Activated CD4-positive, alpha-beta T cell treated with anti-CD3 and anti-CD28 coated beads, Interleukin-2, amount 50 U/mL, for 4 hours (primary cell): ENCODE measurements at regions not wholly inside any gene's neighbourhood (a gene's known extent, or its start where the extent isn't known, plus 50 kb on each side); places are given as distances from the start of the nearest gene placed in this dataset.
"Not testable (repeated sequence)": the region's sequence is repeated elsewhere in the genome, so short reads cannot be mapped to it uniquely, and the experiment has no call there.

Source experiments
- DNase-seq, 2 experiments: peaks; one replicate each; pipeline ENCODE4 v3.0.0-alpha.2; 2020

DNA sequence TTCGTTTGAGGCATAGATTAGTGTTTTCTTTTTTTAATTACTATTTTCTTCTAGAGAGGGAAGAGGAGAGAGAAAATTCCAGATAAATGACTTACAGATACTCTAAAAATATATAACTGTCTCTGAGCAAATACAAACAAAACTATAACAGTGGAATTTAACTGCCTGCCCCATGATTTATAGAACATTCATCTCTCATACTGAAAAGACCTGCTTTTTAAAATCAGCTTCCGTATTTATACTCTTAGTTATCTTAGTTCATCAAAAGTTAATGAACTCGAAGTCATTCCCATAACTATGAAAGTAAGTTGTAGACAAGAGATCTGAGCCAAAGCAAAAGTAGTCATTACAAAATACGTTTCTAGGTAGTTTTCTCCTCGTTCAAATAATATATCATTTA, 123.8 kb upstream of the DMRT1 start:
- no peak for DNase-seq

DNA sequence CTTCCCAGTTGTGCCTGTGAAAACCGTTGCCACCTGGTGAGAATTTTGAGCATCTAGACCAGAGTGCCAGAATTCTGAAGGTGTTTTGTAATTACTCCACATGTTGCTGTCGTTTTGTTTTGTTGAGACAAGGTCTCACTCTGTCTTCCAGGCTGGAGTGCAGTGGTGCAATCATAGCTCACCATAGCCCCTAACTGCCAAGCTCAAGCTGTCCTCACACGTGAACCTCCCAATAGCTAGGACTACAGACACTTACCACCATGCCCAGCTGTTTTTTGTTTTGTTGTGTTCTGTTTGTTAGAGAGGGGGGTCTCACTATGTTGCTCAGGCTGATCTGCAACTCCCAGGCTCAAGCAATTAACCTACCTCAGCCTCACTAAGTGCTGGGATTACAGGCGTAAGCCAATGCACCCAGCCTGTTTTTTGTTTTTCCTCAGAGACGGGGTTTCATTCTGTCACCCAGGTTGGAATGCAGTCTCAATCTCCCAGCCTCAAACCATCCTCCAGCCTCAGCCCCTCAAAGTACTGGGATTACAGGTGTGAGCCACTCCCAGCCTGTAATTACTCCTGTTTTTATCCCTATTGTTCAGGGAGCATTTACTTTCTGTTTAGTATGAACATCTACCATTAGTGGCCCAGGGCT, 121.1 kb upstream of the DMRT1 start:
- no peak for DNase-seq

DNA sequence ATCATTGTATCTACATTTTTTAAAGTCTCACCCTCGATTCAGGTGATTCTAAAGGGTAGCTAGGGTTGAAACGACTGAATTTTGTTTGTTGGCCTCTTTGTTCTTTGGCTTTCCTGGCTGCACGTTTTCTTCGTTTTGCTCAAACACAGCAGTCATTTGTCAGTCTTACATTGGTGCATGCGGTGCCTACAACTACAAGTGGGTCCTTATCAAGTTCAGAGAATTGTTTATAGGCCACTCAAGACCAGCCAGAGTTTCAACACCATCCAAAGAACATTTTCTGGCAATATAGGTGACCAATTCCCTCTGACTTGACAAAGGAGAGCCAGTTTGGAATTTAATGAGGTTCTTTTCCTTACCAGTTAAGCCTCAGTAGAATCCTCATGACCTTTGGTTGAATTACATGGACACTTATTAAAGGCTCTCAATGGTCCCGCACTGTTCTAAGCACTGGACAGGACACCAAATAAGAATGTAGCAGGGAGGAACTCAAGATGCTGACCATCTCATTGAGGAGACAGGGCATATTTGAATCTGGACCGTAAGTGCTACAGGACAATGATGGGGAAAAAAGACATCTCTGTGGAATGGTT, 119.0 kb upstream of the DMRT1 start:
- DNase-seq, result no peak

- DNase-seq, result not testable (repeated sequence)
Observed at GRCh38 chr9:724461-724860, 117.0 kb upstream of the DMRT1 start.

DNA sequence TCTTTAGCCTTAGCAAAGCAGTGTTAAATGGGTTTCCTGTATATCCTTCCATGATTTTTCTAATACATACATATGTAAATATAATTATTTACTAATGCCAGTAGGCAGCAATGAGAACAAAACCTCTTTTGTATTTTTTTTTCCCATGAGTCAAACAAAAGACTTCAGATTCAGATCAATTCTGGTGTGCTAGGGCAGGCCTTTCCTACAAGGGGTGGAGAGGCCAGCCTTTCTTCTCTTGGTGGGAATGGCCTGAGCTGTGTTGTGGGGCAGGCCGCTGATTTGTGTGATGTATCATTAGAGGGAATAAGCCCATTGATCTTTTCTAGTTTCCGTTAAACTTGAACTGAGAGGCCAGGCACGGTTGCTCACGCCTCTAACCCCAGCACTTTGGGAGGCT, 115.5 kb upstream of the DMRT1 start:
- DNase-seq, result no peak

- no peak for DNase-seq
Observed at GRCh38 chr9:727767-728166, 113.7 kb upstream of the DMRT1 start.

GRCh38 chr9:728535-728934, 113.0 kb upstream of the DMRT1 start:
- DNase-seq, result no peak

- DNase-seq, result no peak
Observed at GRCh38 chr9:731474-731873, 110.0 kb upstream of the DMRT1 start.

DNA sequence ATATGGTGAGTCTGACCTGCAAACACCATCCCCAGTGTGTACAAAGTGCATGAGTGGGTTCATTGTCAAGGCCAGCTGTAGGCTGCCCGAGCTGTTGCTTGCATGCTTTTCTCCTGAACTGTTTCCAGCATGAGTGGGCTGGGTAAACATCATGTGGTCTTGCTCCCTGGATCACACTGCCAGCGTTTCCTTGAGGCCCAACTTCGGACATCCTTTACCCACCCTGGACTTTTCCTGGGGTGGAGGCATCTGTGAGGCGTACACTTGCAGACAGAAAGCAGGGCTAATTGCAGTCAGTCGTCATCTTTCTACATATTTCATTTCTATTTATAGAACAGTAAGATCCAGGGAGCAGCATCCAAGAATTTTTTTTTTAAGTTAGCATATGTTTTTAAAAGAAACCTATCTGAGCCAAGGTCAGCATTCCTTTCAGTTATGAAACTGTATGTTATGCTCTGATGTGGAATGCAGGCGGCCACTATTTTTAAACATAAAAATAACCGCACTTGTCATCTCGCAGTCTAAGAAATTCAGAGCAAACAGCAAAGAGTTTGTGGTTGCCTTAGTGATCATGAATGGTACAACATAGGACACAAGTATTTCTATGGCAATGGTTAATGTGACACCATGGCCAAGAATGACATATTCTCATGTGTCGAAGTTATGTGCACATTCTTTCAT, 106.5 kb upstream of the DMRT1 start:
- no peak for DNase-seq

DNA sequence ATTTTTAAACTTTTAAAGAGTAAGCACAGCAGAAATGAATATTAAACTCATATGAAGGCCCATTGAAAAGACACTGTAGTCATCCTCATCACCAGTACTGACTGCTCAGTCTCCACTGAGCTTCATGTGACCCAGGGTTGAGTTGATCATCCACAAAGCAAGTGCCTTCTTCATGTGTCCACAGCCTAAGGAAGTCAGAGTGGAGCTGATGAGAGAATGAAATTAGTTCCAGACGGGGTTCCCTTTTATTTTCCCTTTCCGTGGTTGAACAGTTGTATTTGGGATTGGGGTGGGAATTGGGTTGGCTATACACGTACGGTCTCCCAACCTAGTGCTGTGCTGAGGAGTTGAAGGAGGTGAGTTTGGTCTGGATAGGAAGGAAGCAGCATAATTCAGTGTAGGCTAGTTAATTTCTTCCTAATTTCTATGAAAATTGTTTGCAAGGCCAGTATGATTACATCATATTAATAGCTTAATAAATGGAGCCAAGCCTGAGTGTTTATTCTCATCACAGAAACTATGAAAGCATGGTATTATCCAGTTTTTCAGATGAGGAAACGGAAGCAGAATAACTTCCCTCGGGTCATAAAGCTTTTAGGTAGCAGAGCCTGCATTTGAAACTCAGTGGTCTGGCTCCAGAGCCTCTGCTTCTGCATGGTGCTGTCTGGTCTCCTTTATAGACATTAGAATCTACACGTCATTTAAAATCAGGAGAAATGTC, 103.9 kb upstream of the DMRT1 start:
- DNase-seq, result no peak

- no peak for DNase-seq
Observed at GRCh38 chr9:738209-738915, 103.1 kb upstream of the DMRT1 start.

DNA sequence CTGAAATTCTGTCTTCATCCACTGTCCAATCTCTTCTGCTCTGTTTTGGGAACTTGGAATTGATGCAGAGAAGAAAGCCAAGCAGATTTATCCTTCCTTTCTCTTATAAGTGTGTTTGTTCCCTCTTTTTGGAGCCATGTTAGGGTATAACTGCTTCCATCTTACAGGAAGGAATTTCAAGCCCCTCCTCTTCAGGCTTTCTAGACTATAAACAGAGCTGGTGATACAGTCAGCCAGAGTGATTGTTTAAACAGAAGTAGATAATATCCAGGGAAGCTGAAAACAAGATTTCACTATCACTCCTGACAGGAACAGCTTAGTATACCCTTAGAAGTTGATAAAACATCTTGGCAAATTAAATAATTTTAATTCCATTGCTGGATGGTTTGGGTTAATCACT, 102.1 kb upstream of the DMRT1 start:
- no peak for DNase-seq

- DNase-seq, result no peak
Observed at GRCh38 chr9:740221-740620, 101.3 kb upstream of the DMRT1 start.

GRCh38 chr9:742104-742503, 99.4 kb upstream of the DMRT1 start:
- no peak for DNase-seq

DNA sequence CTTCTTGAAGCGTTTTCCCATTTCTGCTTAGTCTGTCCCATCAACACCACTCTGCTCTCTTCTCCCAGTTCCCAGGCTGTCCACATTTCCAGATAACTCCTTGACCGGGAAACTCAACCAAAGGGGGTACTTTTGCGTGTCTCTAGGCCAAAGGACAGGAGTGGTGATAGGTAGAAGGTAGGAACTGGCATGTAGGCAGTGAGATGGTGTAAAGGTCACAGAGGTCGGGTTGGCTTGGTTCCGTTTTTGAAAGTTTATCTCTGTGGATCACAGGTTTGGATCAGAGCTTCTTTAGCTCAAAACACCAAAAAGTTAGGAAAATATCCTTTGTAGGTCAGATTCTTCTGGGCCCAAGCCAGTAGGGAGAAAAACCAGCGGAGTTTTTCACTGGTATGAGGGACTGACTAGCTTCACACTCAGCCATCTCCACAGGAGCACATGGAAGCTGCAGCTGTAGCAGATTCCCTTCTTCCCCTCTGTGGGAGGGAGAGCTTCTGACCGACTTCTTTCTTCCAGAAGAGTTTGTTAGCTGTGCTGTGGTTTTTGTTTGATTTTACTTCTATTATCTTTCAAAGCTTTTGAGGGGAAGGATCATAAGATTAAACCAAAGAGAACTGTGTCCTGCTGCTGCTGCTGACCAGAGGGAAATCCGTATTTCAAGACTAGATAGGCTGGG, 98.4 kb upstream of the DMRT1 start:
- DNase-seq, result no peak

- DNase-seq, result no peak
Observed at GRCh38 chr9:744046-744712, 97.3 kb upstream of the DMRT1 start.

DNA sequence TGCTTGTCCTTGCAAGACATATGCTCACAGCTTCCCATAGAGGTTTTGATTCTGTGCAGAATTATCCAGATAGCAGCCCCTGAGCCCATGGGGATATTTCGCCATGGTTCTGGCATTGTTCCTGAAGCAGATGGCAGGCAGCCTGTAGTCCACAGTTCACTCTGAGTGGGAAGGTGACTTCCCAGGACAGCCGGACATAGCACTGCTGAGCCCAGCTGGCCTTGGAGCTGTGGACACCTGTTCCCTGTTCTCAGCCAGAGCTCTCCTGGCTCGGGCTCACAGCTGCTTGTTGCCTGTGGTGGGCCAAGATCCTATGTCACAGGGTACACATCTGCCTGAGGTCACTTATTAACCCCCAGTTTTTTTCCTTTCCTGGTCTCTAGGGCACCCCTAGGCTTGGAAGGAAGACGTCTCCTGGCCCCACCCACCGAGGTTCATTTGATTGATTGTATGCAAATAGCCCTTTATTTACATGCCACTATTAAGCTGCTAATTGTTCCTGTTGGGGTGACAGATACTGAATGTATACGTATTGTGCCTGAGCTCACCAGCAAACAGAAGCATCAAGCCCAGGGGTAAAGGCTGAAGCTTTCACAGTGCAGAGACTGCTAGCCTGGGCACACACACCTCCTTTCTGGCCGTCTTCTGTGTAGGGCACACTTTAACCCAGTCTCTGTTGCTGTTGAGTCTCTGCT, 96.6 kb upstream of the DMRT1 start:
- DNase-seq, result no peak

DNA sequence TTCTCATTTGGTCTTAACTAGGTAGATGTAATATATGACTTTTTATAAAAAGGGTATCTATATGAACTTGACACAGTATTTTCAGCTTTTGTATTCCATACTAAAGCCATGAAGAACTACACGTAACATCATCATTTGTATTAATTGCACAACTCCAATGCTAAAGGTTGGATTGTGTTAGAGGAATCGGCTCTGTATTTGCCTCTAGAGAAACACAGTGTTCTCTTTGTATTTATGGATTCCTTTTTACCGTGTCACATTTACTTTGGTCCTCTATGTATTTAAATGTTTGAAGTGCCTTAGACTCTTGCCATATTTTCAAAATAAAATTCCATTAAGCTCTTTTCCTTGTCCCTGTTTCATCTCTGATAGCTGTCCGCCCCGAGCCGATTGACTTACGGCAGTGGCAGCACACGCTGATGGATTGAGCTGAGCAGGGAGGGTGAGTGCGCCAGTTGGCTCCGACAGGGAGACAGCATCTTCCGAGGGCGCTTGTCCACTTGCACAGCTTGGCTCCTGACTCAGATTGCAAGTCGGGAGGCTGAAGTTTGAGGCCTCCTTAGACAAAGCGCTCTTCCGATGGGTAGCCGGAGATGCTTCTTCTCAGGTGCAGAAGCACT, 95.6 kb upstream of the DMRT1 start:
- DNase-seq, result no peak

DNA sequence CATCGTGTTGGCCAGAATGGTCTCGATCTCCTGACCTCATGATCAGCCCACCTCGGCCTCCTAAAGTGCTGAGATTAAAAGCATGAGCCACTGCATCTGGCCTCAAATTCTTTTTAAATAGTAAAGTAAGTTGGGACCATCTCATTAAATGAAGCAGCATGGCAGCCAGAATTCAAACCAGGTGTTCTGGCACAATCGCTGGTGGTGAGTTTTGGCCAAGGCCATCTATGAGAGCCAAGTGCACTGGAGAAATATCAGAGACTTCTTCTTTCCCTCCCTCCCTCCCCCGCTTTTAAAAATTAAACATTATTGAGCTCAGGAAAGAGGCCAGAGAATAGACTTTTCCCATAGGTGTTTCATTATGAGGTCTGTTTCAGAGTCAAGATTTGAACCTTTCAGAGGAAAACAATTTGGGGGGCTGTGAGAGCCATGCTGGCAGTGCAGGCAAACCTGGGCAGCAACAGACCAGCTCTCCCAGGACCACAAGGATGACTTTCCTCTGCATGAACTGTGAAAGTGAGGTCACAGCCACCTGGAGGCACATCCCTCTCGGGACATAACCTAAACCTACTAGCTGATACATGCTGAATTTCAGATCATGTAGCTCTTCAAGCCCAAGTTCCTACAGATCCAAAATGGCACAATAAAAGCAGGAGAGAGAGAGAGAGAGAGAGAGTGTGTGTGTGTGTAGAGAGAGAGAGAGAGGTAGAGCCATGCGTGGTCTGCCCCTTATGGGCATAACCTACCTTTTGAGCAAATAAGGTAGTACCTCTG, 94.6 kb upstream of the DMRT1 start:
- DNase-seq, result no peak

DNA sequence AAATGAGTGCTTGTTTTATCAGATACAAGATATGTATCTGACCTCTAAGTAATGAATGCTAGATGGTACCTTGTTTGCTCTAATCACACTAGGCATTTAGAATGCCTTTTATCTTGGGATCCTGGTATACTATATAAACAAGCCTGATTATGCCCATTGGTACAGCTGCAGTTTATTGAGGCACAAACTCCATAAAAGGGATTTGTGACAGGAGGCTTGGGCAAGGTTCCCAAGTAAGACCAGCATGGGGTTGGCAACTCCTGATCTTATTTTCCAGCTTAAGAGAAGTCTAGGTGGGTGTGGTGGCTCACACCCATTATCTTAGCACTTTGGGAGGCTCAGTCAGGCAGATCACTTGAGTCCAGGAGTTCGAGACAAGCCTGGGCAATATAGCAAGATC, 93.9 kb upstream of the DMRT1 start:
- no peak for DNase-seq
